WTC11 (cell line): ENCODE measurements at regions not wholly inside any gene's neighbourhood (a gene's known extent, or its start where the extent isn't known, plus 50 kb on each side); places are given as distances from the start of the nearest gene placed in this dataset.

ENCODE experiments used
- ATAC-seq: fragments of 200-7000 bp; cut with Tn5 transposase; 2 replicates; pipeline ENCODE4 v1.10.0; 2021; ENCODE audit warnings: mild to moderate bottlenecking, moderate library complexity
- CTCF ChIA-PET: fragments of 300-600 bp; sonication (Branson Sonifier 250); formaldehyde crosslinking; loops from one replicate; lab custom pipeline; 2021; ENCODE audit warnings: antibody characterized with exemption; lab: Charles Lee
- POLR2A ChIA-PET: fragments of 350-600 bp; sonication (Branson Sonifier 250); formaldehyde crosslinking; loops from one replicate; lab custom pipeline; 2021; ENCODE audit warnings: antibody characterized with exemption; lab: Charles Lee
- DNase-seq: peaks from one replicate; pipeline ENCODE4 v3.0.0; 2021; ENCODE audit warnings: low spot score
- H3K27ac Mint-ChIP-seq: 2 replicates; pipeline ENCODE4 v1.8.0; 2021; ENCODE audit warnings: mixed read lengths
- H3K27me3 Mint-ChIP-seq: 2 replicates; pipeline ENCODE4 v1.8.0; 2021; ENCODE audit warnings: low read depth, mild to moderate bottlenecking, moderate library complexity, mixed read lengths
- H3K36me3 Mint-ChIP-seq: 2 replicates; pipeline ENCODE4 v1.8.0; 2021; ENCODE audit warnings: mixed read lengths
- H3K4me1 Mint-ChIP-seq: 2 replicates; pipeline ENCODE4 v1.8.0; 2022; ENCODE audit warnings: mixed read lengths
- H3K4me3 Mint-ChIP-seq: 2 replicates; pipeline ENCODE4 v1.8.0; 2021; ENCODE audit warnings: mild to moderate bottlenecking, moderate library complexity, mixed read lengths
- H3K9me3 Mint-ChIP-seq: 2 replicates; pipeline ENCODE4 v1.8.0; 2021; ENCODE audit warnings: mixed read lengths
- ATF1 ChIP-seq: sonication (generic); formaldehyde crosslinking; IDR thresholded peaks from 2 replicates; pipeline ENCODE4 v1.8.1; 2023; ENCODE audit warnings: mild to moderate bottlenecking, moderate library complexity, missing genetic modification reagents
- ATF3 ChIP-seq: sonication (generic); formaldehyde crosslinking; conservative IDR thresholded peaks from 2 replicates; pipeline ENCODE4 v1.8.1; 2022; ENCODE audit warnings: mild to moderate bottlenecking, missing genetic modification reagents
- CREM ChIP-seq: sonication (generic); formaldehyde crosslinking; IDR thresholded peaks from 2 replicates; pipeline ENCODE4 v1.8.1; 2022; ENCODE audit warnings: mild to moderate bottlenecking, missing genetic modification reagents, moderate library complexity
- FOXK1 ChIP-seq: sonication (generic); formaldehyde crosslinking; IDR thresholded peaks from 2 replicates; pipeline ENCODE4 v1.8.0; 2022; ENCODE audit warnings: mild to moderate bottlenecking, moderate library complexity, missing genetic modification reagents
- IRF2 ChIP-seq: sonication (generic); formaldehyde crosslinking; IDR thresholded peaks from 2 replicates; pipeline ENCODE4 v1.8.0; 2022; ENCODE audit warnings: low read depth, missing genetic modification reagents, borderline replicate concordance
- NR1H2 ChIP-seq: sonication (generic); formaldehyde crosslinking; IDR thresholded peaks from 2 replicates; pipeline ENCODE4 v1.9.0; 2021; ENCODE audit warnings: mild to moderate bottlenecking, moderate library complexity, missing genetic modification reagents
- NR2C2 ChIP-seq: sonication (generic); formaldehyde crosslinking; IDR thresholded peaks from 2 replicates; pipeline ENCODE4 v1.8.0; 2022; ENCODE audit warnings: mild to moderate bottlenecking, missing genetic modification reagents
- PREB ChIP-seq: sonication (generic); formaldehyde crosslinking; IDR thresholded peaks from 2 replicates; pipeline ENCODE4 v1.8.1; 2022; ENCODE audit warnings: mild to moderate bottlenecking, missing genetic modification reagents, moderate library complexity, borderline replicate concordance
- RELA ChIP-seq: sonication (generic); formaldehyde crosslinking; IDR thresholded peaks from 2 replicates; pipeline ENCODE4 v1.8.1; 2022; ENCODE audit warnings: missing genetic modification reagents, mild to moderate bottlenecking, borderline replicate concordance
- USF1 ChIP-seq: sonication (generic); formaldehyde crosslinking; IDR thresholded peaks from 2 replicates; pipeline ENCODE4 v1.8.0; 2022; ENCODE audit warnings: mild to moderate bottlenecking, missing genetic modification reagents
- ZNF671 ChIP-seq: fragments of 250-450 bp; sonication (Bioruptor Pico); IDR thresholded peaks from 2 replicates; pipeline ENCODE4 v1.8.0; 2021; ENCODE audit warnings: mild to moderate bottlenecking
- TF ChIP-seq, protein P1 (sequence below): sonication (generic); formaldehyde crosslinking; IDR thresholded peaks from 2 replicates; pipeline ENCODE4 v1.8.1; 2023; ENCODE audit warnings: mild to moderate bottlenecking, missing genetic modification reagents
- TF ChIP-seq, protein P2 (sequence below): sonication (generic); formaldehyde crosslinking; conservative IDR thresholded peaks from 2 replicates; pipeline ENCODE4 v1.8.1; 2023; ENCODE audit warnings: mild to moderate bottlenecking, low read depth, missing genetic modification reagents, moderate library complexity
- TF ChIP-seq, protein P3 (sequence below): sonication (generic); formaldehyde crosslinking; IDR thresholded peaks from 2 replicates; pipeline ENCODE4 v1.8.0; 2022; ENCODE audit warnings: mild to moderate bottlenecking, missing genetic modification reagents
- TF ChIP-seq, protein P4 (sequence below): fragments of 250-450 bp; sonication (Bioruptor Pico); IDR thresholded peaks from 2 replicates; pipeline ENCODE4 v1.9.0; 2021; ENCODE audit warnings: mild to moderate bottlenecking, borderline replicate concordance

- DNase-seq (no peak), ATAC-seq (no peak)
- TF ChIP-seq CREM (CRISPR knock-in tag): no peak
- H3K4me1 Mint-ChIP-seq: no peaks in the 10 kb centered on the region
- H3K27ac Mint-ChIP-seq: no peak overlapping the region
- peaks cover 27% of the 10 kb centered on the region for H3K36me3 Mint-ChIP-seq
- no peak overlapping the region for H3K4me3 Mint-ChIP-seq
- no peaks in the 10 kb centered on the region for H3K9me3 Mint-ChIP-seq
- CTCF ChIA-PET: no interaction called here
- H3K27me3 Mint-ChIP-seq: no peaks in the 10 kb centered on the region; the same call in 1 of the 2 replicates
- POLR2A ChIA-PET: no interaction called here
Observed at GRCh38 chr12:34343766-34344165, 321.5 kb downstream of the ALG10 start.

- H3K4me3 Mint-ChIP-seq: no peak overlapping the region
- H3K27me3 Mint-ChIP-seq: no peaks in the 10 kb centered on the region; the same call in 1 of the 2 replicates
- TF ChIP-seq NR2C2 (CRISPR knock-in tag) (no peak), IRF2 (CRISPR knock-in tag) (no peak)
- H3K9me3 Mint-ChIP-seq: no peaks in the 10 kb centered on the region
- no peaks in the 10 kb centered on the region for H3K4me1 Mint-ChIP-seq
- ChIA-PET CTCF (no interaction called here), POLR2A (no interaction called here)
- no peak for ATAC-seq
- H3K36me3 Mint-ChIP-seq: peaks cover 24% of the 10 kb centered on the region
- no peak for DNase-seq
- no peak overlapping the region for H3K27ac Mint-ChIP-seq
Observed at GRCh38 chr12:34344851-34345522, 322.7 kb downstream of the ALG10 start.

GRCh38 chr12:34345801-34346200 lies 323.5 kb downstream of the ALG10 start:
- no peaks in the 10 kb centered on the region for H3K4me1 Mint-ChIP-seq
- DNase-seq: no peak
- ATAC-seq: no peak
- ChIA-PET CTCF (no interaction called here), POLR2A (no interaction called here)
- H3K9me3 Mint-ChIP-seq: no peaks in the 10 kb centered on the region
- H3K27ac Mint-ChIP-seq: no peak overlapping the region
- peaks cover 17% of the 10 kb centered on the region for H3K36me3 Mint-ChIP-seq
- H3K4me3 Mint-ChIP-seq: no peak overlapping the region
- H3K27me3 Mint-ChIP-seq: no peaks in the 10 kb centered on the region; the same call in 1 of the 2 replicates
- TF ChIP-seq ZNF671 (CRISPR knock-in tag): no peak
- TF ChIP-seq ATF1: no peak
- TF ChIP-seq, protein P1, sequence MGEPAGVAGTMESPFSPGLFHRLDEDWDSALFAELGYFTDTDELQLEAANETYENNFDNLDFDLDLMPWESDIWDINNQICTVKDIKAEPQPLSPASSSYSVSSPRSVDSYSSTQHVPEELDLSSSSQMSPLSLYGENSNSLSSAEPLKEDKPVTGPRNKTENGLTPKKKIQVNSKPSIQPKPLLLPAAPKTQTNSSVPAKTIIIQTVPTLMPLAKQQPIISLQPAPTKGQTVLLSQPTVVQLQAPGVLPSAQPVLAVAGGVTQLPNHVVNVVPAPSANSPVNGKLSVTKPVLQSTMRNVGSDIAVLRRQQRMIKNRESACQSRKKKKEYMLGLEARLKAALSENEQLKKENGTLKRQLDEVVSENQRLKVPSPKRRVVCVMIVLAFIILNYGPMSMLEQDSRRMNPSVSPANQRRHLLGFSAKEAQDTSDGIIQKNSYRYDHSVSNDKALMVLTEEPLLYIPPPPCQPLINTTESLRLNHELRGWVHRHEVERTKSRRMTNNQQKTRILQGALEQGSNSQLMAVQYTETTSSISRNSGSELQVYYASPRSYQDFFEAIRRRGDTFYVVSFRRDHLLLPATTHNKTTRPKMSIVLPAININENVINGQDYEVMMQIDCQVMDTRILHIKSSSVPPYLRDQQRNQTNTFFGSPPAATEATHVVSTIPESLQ (CRISPR knock-in tag): no peak
- TF ChIP-seq, protein P2, sequence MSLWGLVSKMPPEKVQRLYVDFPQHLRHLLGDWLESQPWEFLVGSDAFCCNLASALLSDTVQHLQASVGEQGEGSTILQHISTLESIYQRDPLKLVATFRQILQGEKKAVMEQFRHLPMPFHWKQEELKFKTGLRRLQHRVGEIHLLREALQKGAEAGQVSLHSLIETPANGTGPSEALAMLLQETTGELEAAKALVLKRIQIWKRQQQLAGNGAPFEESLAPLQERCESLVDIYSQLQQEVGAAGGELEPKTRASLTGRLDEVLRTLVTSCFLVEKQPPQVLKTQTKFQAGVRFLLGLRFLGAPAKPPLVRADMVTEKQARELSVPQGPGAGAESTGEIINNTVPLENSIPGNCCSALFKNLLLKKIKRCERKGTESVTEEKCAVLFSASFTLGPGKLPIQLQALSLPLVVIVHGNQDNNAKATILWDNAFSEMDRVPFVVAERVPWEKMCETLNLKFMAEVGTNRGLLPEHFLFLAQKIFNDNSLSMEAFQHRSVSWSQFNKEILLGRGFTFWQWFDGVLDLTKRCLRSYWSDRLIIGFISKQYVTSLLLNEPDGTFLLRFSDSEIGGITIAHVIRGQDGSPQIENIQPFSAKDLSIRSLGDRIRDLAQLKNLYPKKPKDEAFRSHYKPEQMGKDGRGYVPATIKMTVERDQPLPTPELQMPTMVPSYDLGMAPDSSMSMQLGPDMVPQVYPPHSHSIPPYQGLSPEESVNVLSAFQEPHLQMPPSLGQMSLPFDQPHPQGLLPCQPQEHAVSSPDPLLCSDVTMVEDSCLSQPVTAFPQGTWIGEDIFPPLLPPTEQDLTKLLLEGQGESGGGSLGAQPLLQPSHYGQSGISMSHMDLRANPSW (CRISPR knock-in tag): no peak
- no peak for TF ChIP-seq RELA (CRISPR knock-in tag)
- TF ChIP-seq NR1H2 (CRISPR knock-in tag): no peak
- no peak for TF ChIP-seq FOXK1 (CRISPR knock-in tag)
- no peak for TF ChIP-seq ATF3 (CRISPR knock-in tag)
- TF ChIP-seq PREB (CRISPR knock-in tag): no peak
- TF ChIP-seq, protein P3, sequence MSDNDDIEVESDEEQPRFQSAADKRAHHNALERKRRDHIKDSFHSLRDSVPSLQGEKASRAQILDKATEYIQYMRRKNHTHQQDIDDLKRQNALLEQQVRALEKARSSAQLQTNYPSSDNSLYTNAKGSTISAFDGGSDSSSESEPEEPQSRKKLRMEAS: no peak
- TF ChIP-seq USF1 (CRISPR knock-in tag): no peak
- TF ChIP-seq, protein P4, sequence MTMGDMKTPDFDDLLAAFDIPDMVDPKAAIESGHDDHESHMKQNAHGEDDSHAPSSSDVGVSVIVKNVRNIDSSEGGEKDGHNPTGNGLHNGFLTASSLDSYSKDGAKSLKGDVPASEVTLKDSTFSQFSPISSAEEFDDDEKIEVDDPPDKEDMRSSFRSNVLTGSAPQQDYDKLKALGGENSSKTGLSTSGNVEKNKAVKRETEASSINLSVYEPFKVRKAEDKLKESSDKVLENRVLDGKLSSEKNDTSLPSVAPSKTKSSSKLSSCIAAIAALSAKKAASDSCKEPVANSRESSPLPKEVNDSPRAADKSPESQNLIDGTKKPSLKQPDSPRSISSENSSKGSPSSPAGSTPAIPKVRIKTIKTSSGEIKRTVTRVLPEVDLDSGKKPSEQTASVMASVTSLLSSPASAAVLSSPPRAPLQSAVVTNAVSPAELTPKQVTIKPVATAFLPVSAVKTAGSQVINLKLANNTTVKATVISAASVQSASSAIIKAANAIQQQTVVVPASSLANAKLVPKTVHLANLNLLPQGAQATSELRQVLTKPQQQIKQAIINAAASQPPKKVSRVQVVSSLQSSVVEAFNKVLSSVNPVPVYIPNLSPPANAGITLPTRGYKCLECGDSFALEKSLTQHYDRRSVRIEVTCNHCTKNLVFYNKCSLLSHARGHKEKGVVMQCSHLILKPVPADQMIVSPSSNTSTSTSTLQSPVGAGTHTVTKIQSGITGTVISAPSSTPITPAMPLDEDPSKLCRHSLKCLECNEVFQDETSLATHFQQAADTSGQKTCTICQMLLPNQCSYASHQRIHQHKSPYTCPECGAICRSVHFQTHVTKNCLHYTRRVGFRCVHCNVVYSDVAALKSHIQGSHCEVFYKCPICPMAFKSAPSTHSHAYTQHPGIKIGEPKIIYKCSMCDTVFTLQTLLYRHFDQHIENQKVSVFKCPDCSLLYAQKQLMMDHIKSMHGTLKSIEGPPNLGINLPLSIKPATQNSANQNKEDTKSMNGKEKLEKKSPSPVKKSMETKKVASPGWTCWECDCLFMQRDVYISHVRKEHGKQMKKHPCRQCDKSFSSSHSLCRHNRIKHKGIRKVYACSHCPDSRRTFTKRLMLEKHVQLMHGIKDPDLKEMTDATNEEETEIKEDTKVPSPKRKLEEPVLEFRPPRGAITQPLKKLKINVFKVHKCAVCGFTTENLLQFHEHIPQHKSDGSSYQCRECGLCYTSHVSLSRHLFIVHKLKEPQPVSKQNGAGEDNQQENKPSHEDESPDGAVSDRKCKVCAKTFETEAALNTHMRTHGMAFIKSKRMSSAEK (CRISPR knock-in tag): no peak
